Peyer's patch (tissue), 4 donors: ENCODE measurements at regions not wholly inside any gene's neighbourhood (a gene's known extent, or its start where the extent isn't known, plus 50 kb on each side); places are given as distances from the start of the nearest gene placed in this dataset.

ENCODE experiments used
- POLR2A ChIP-seq, 2 donors: fragments of 450-650 bp; IDR thresholded peaks; one replicate each; pipeline ENCODE4 v1.5.1; 2017; ENCODE audit warnings: antibody characterized with exemption in 2 of 2, mild to moderate bottlenecking in 2 of 2, moderate library complexity in 2 of 2
- TF ChIP-seq, protein P1 (sequence below), 6 experiments: fragments of 450-650 bp in 4 of 6; fragments of 200-600 bp in 2 of 6; sonication (generic) in 1 of 6; IDR thresholded peaks; one replicate each; pipeline ENCODE4 v1.5.1; 2017 to 2019; ENCODE audit warnings: antibody characterized with exemption in 6 of 6, mild to moderate bottlenecking in 3 of 6, moderate library complexity in 1 of 6

DNA sequence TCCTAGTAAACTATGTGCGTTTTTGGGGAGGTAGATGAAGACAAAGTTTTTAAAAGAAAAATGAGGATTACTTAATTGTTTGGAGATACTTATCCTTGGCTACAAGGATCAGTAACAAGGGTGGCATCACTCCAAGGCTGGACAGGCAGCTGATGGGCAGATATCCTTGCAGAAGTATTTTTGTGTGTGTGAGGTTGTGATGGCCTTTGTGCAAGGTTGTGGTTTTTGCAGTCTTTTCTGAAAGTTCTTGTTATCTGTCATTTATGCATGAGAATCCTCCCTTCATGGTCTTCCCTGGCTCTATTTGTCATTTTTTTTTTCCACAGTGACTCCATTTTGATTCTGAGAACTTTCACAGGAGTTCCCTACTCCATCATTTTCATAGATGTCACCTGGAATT, 96.0 kb upstream of the C1GALT1C1 start:
- TF ChIP-seq, protein P1, sequence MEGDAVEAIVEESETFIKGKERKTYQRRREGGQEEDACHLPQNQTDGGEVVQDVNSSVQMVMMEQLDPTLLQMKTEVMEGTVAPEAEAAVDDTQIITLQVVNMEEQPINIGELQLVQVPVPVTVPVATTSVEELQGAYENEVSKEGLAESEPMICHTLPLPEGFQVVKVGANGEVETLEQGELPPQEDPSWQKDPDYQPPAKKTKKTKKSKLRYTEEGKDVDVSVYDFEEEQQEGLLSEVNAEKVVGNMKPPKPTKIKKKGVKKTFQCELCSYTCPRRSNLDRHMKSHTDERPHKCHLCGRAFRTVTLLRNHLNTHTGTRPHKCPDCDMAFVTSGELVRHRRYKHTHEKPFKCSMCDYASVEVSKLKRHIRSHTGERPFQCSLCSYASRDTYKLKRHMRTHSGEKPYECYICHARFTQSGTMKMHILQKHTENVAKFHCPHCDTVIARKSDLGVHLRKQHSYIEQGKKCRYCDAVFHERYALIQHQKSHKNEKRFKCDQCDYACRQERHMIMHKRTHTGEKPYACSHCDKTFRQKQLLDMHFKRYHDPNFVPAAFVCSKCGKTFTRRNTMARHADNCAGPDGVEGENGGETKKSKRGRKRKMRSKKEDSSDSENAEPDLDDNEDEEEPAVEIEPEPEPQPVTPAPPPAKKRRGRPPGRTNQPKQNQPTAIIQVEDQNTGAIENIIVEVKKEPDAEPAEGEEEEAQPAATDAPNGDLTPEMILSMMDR (IDR thresholded peaks at IDR 0.05) = no peak
- no peak for TF ChIP-seq POLR2A (IDR thresholded peaks at IDR 0.05)
